ENCODE measurements at regions not wholly inside any gene's neighbourhood (a gene's known extent, or its start where the extent isn't known, plus 50 kb on each side); places are given as distances from the start of the nearest gene placed in this dataset.

DNA sequence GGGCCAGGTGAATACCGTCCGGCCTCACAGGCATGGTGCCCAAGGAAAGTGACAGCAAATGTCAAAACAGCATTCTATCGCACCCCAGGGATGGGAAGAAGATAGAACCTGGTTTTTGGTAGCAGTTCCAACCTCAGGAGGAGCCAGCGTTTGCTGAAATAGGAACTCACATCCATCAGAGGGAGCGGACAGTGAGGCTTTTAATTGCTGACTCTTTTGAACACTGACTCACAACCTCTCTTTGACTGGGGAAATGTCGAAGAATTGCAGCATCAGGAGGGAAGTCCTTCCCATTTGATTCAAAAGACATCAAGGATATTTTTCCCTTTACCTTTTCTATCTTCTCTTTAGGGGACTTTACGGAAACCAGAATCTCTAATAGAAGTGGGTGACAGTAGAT lies 114.2 kb downstream of the UNC5CL start:
- Histone ChIP-seq H3K27me3 (replicated peaks; ENCODE audit: control insufficient read depth, insufficient read depth, low read length) (no peaks in the 10 kb centered on the region; the same call in 1 of the 2 replicates), H3K4me3 (replicated peaks; ENCODE audit: low read depth, low read length) (no peak overlapping the region), H3K36me3 (ENCODE audit: control insufficient read depth, insufficient read depth, low read length) (no peaks in the 10 kb centered on the region)
- no peak for DNase-seq (ENCODE audit: extremely low read depth, insufficient read length)
- TF ChIP-seq CTCF (IDR thresholded peaks at IDR 0.05; ENCODE audit: insufficient read depth, low read length, poor library complexity, severe bottlenecking): no peak

GRCh38 chr6:40923880-40924279 lies 115.1 kb downstream of the UNC5CL start:
- no peak overlapping the region for H3K4me3 ChIP-seq (replicated peaks; ENCODE audit: low read depth, low read length)
- no peak for TF ChIP-seq CTCF (IDR thresholded peaks at IDR 0.05; ENCODE audit: insufficient read depth, low read length, poor library complexity, severe bottlenecking)
- H3K27me3 ChIP-seq (replicated peaks; ENCODE audit: control insufficient read depth, insufficient read depth, low read length): no peaks in the 10 kb centered on the region; the same call in 1 of the 2 replicates
- DNase-seq (ENCODE audit: extremely low read depth, insufficient read length): no peak
- no peaks in the 10 kb centered on the region for H3K36me3 ChIP-seq (ENCODE audit: control insufficient read depth, insufficient read depth, low read length)

GRCh38 chr6:40923326-40923725 lies 115.7 kb downstream of the UNC5CL start:
- no peak for TF ChIP-seq CTCF (IDR thresholded peaks at IDR 0.05; ENCODE audit: insufficient read depth, low read length, poor library complexity, severe bottlenecking)
- H3K36me3 ChIP-seq (ENCODE audit: control insufficient read depth, insufficient read depth, low read length): no peaks in the 10 kb centered on the region
- no peak overlapping the region for H3K4me3 ChIP-seq (replicated peaks; ENCODE audit: low read depth, low read length)
- H3K27me3 ChIP-seq (replicated peaks; ENCODE audit: control insufficient read depth, insufficient read depth, low read length): no peaks in the 10 kb centered on the region; the same call in 1 of the 2 replicates
- no peak for DNase-seq (ENCODE audit: extremely low read depth, insufficient read length)

GRCh38 chr6:40922281-40922680 lies 116.7 kb downstream of the UNC5CL start:
- H3K36me3 ChIP-seq (ENCODE audit: control insufficient read depth, insufficient read depth, low read length): no peaks in the 10 kb centered on the region
- no peak overlapping the region for H3K4me3 ChIP-seq (replicated peaks; ENCODE audit: low read depth, low read length)
- no peak for TF ChIP-seq CTCF (IDR thresholded peaks at IDR 0.05; ENCODE audit: insufficient read depth, low read length, poor library complexity, severe bottlenecking)
- no peak for DNase-seq (ENCODE audit: extremely low read depth, insufficient read length)
- no peaks in the 10 kb centered on the region; the same call in 1 of the 2 replicates for H3K27me3 ChIP-seq (replicated peaks; ENCODE audit: control insufficient read depth, insufficient read depth, low read length)

DNA sequence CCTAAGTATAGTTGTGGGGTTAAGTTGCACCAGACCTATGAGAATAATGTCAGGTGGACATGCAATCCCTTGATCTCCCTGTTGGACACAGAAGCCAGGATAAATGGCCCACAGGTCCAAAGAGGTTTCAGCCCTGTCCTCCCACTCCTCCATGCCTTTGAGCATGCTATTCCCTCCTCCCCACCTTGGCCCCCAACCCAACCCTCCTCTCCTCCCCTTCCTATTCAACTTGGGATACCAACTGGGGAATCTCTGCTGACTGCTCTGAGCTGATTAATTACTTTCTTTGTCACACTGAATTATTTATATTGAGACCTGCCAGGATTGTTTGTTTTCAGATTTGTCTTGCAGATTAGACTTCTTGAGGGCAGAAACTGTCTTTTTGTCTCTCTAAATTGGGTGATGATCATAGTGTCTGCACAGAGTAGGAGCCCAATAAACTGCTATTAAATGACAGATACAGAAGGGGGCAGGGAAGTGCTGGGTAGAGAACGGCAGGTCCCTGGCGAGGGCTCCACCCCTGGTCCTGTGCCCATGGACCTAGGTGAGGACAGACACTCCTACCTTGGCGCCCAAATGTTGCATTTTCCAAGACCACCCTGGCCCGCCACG lies 120.9 kb downstream of the UNC5CL start:
- TF ChIP-seq CTCF (IDR thresholded peaks at IDR 0.05; ENCODE audit: insufficient read depth, low read length, poor library complexity, severe bottlenecking): no peak
- no peaks in the 10 kb centered on the region; the same call in none of the 2 replicates for H3K27me3 ChIP-seq (replicated peaks; ENCODE audit: control insufficient read depth, insufficient read depth, low read length)
- no peak overlapping the region for H3K4me3 ChIP-seq (replicated peaks; ENCODE audit: low read depth, low read length)
- no peak for DNase-seq (ENCODE audit: extremely low read depth, insufficient read length)
- no peaks in the 10 kb centered on the region for H3K36me3 ChIP-seq (ENCODE audit: control insufficient read depth, insufficient read depth, low read length)

DNA sequence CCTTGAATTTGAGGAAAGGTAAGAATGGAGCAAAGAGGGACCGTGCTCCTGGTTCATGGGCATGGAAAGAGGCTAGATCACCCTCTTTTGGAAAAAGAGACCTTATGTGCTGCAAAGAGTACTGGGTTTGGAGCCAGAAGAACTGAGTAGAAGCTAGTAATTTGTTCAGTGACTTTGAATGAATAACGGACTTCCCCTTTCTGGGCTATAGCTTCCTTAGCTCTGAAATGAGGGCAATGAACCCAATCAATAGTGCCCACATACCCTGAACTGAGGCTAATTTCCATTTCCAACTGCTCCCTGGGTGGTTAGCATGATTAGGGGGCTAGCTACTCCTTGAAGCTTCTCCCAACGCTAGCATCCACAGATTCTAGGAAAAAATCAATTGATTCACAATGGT lies 121.4 kb downstream of the UNC5CL start:
- no peak for TF ChIP-seq CTCF (IDR thresholded peaks at IDR 0.05; ENCODE audit: insufficient read depth, low read length, poor library complexity, severe bottlenecking)
- no peaks in the 10 kb centered on the region for H3K36me3 ChIP-seq (ENCODE audit: control insufficient read depth, insufficient read depth, low read length)
- DNase-seq (ENCODE audit: extremely low read depth, insufficient read length): no peak
- no peaks in the 10 kb centered on the region; the same call in none of the 2 replicates for H3K27me3 ChIP-seq (replicated peaks; ENCODE audit: control insufficient read depth, insufficient read depth, low read length)
- no peak overlapping the region for H3K4me3 ChIP-seq (replicated peaks; ENCODE audit: low read depth, low read length)

Measured in GM06990 (cell line).